ENCODE measurements at regions not wholly inside any gene's neighbourhood (a gene's known extent, or its start where the extent isn't known, plus 50 kb on each side); places are given as distances from the start of the nearest gene placed in this dataset.

DNA sequence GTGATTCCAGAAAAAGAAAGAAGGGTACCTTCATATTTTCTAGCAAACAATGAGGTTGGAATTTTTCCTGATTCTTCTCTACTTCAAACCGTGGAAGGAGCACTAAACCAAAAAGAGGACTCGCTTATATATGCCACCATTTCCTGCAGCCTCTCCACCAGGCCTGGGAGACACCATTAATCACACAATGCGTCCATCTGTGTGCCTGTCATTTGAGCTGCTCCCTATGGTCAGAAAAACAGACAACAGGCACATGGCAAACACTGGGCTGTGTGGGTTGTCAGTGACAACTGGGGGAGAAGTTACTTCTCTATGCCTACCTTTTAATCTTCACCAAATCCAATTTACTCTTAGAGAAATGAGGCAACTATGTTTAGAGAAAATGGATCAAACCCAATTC lies 71.9 kb downstream of the NR2F2 start:
- TF ChIP-seq, protein P1, sequence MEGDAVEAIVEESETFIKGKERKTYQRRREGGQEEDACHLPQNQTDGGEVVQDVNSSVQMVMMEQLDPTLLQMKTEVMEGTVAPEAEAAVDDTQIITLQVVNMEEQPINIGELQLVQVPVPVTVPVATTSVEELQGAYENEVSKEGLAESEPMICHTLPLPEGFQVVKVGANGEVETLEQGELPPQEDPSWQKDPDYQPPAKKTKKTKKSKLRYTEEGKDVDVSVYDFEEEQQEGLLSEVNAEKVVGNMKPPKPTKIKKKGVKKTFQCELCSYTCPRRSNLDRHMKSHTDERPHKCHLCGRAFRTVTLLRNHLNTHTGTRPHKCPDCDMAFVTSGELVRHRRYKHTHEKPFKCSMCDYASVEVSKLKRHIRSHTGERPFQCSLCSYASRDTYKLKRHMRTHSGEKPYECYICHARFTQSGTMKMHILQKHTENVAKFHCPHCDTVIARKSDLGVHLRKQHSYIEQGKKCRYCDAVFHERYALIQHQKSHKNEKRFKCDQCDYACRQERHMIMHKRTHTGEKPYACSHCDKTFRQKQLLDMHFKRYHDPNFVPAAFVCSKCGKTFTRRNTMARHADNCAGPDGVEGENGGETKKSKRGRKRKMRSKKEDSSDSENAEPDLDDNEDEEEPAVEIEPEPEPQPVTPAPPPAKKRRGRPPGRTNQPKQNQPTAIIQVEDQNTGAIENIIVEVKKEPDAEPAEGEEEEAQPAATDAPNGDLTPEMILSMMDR (optimal IDR thresholded peaks at IDR 0.05 in 1 of 3, IDR thresholded peaks at IDR 0.05 in 1 of 3, conservative IDR thresholded peaks at IDR 0.05 in 1 of 3; ENCODE audit: extremely low read depth in 1 of 3, insufficient read depth in 2 of 3, low read length in 3 of 3) = no peak
- no peak for TF ChIP-seq EZH2 (IDR thresholded peaks at IDR 0.05; ENCODE audit: low read length)
